ENCODE measurements at regions not wholly inside any gene's neighbourhood (a gene's known extent, or its start where the extent isn't known, plus 50 kb on each side); places are given as distances from the start of the nearest gene placed in this dataset.

DNA sequence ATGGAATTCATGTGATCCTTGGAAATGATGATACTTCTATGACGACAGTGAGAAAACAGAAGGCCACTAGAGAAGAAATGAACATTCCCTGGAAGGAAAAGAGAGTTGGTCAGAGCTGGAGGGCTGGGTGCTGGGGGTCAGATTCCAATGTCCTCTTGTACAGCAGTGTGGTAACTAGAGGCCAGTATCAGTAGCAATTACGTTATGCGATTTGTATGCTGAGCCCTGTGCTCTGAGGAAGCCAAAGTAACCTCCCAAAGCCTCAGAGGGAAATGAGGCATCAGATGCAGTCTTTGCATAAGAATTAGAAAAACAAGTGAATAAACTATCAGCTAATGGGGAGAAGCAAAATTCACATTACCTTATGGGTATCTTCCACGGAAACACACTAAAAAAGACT lies 65.5 kb upstream of the SLC4A11 start:
- no peak overlapping the region for H3K9ac ChIP-seq (ENCODE audit: control insufficient read depth, insufficient read depth, low read length)
- no peak overlapping the region for H3K27ac ChIP-seq (ENCODE audit: control insufficient read depth, insufficient read depth)
- H2AFZ ChIP-seq (ENCODE audit: control insufficient read depth, low read depth, low read length): no peak overlapping the region
- RAD21 ChIA-PET (ENCODE audit: unreplicated experiment): no interaction called here
- no peak for ATAC-seq
- H3K9me3 ChIP-seq (replicated peaks; ENCODE audit: control insufficient read depth, insufficient read depth, low read length): no peaks in the 10 kb centered on the region
- H3K36me3 ChIP-seq (ENCODE audit: control insufficient read depth in 2 of 2, insufficient read depth in 2 of 2, low read length in 1 of 2): no peaks in the 10 kb centered on the region
- no peaks in the 10 kb centered on the region for H3K27me3 ChIP-seq (replicated peaks in 1 of 2; ENCODE audit: control insufficient read depth in 2 of 2, insufficient read depth in 2 of 2, low read length in 1 of 2)
- DNase-seq (ENCODE audit: low read depth, low spot score): no peak
- H4K20me1 ChIP-seq (ENCODE audit: control insufficient read depth, insufficient read depth): no peaks in the 10 kb centered on the region
- intact Hi-C loops (cut with micrococcal nuclease; ENCODE audit: unreplicated experiment) (no loop called here), in situ Hi-C loops (cut with MboI) (no loop called here)
- TF ChIP-seq TAF1 (IDR thresholded peaks at IDR 0.05; ENCODE audit: borderline replicate concordance, low read depth, low read length): no peak
- no peak for TF ChIP-seq TARDBP (IDR thresholded peaks at IDR 0.05; ENCODE audit: borderline replicate concordance)
- TF ChIP-seq SPI1 (IDR thresholded peaks at IDR 0.05; ENCODE audit: borderline replicate concordance, insufficient read depth, low read depth, low read length): no peak
- no peak for TF ChIP-seq TCF12 (IDR thresholded peaks at IDR 0.05; ENCODE audit: low read depth, low read length)
- TF ChIP-seq SREBF2 (IDR thresholded peaks at IDR 0.05; ENCODE audit: low read length): no peak
- no peak for TF ChIP-seq CHD2 (IDR thresholded peaks at IDR 0.05; ENCODE audit: borderline replicate concordance, low read depth, low read length)
- no peak for TF ChIP-seq HSF1 (IDR thresholded peaks at IDR 0.05; ENCODE audit: low read depth, low read length)
- no peak for TF ChIP-seq DPF2 (IDR thresholded peaks at IDR 0.05)
- TF ChIP-seq NRF1 (conservative IDR thresholded peaks at IDR 0.05; ENCODE audit: low read depth, low read length): no peak
- no peak for TF ChIP-seq ZNF207 (IDR thresholded peaks at IDR 0.05; ENCODE audit: borderline replicate concordance)
- TF ChIP-seq CEBPB (IDR thresholded peaks at IDR 0.05; ENCODE audit: borderline replicate concordance in 1 of 2, low read depth in 2 of 2, low read length in 2 of 2): no peak
- CTCF ChIA-PET: interaction anchor here (1.2 to 1.3 kb wide), 2 partner anchors 10 to 12 kb away, joined by 4 to 5 read pairs; no protein-coding TSS in a partner anchor
- H3K4me3 ChIP-seq: no peak overlapping the region
- H3K79me2 ChIP-seq (ENCODE audit: control insufficient read depth, insufficient read depth, low read length): no peaks in the 10 kb centered on the region
- no peak for FAIRE-seq
- BruUV-seq (replicated peaks): no TSS peak
- SMC1A ChIA-PET (ENCODE audit: uncharacterized antibody, unreplicated experiment): no interaction called here
- H3K4me1 ChIP-seq (ENCODE audit: control insufficient read depth, insufficient read depth, low read length): no peaks in the 10 kb centered on the region
- POLR2A ChIA-PET: no interaction called here
- WGBS (ENCODE audit: insufficient coverage, insufficient replicate concordance, low lambda C conversion rate, missing lambda C conversion rate): 84% methylated on average over 4 of the region's 4 CpGs
- no peak overlapping the region for H3K4me2 ChIP-seq (ENCODE audit: control insufficient read depth, insufficient read depth)
